ENCODE measurements at regions not wholly inside any gene's neighbourhood (a gene's known extent, or its start where the extent isn't known, plus 50 kb on each side); places are given as distances from the start of the nearest gene placed in this dataset.

DNA sequence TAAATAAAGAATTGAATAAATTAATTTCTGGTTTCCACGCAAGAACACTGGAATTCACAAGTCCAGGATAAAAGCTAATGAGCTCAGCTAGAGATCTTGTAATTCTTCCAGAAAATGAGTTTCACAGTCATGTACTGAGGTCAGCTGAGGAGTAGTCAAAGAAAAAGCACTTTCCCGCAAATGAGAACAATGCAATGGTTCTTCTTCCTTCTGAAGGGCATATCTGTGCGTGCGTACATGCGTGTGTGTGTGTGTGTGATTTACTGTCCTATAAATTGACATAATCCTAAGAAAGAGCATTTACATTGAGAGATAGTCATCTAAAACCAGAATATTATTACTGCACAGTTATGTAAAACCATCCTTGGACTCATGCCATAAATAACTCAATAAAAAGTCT lies 968.9 kb upstream of the EYS start (continued):
- TF ChIP-seq, protein P1, sequence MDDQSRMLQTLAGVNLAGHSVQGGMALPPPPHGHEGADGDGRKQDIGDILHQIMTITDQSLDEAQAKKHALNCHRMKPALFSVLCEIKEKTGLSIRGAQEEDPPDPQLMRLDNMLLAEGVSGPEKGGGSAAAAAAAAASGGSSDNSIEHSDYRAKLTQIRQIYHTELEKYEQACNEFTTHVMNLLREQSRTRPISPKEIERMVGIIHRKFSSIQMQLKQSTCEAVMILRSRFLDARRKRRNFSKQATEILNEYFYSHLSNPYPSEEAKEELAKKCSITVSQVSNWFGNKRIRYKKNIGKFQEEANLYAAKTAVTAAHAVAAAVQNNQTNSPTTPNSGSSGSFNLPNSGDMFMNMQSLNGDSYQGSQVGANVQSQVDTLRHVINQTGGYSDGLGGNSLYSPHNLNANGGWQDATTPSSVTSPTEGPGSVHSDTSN (IDR thresholded peaks at IDR 0.05; ENCODE audit: insufficient replicate concordance, low read depth, low read length), result no peak
- TF ChIP-seq CREB1 (IDR thresholded peaks at IDR 0.05; ENCODE audit: low read depth), result no peak
- no peak for TF ChIP-seq IRF4 (IDR thresholded peaks at IDR 0.05; ENCODE audit: low read depth, low read length)
- TF ChIP-seq POLR2AphosphoS2 (IDR thresholded peaks at IDR 0.05; ENCODE audit: low read depth, low read length), result no peak
- TF ChIP-seq IKZF2 (IDR thresholded peaks at IDR 0.05), result no peak
- TF ChIP-seq NFIC (IDR thresholded peaks at IDR 0.05; ENCODE audit: low read depth, low read length), result no peak
- no peak for TF ChIP-seq JUNB (IDR thresholded peaks at IDR 0.05)

DNA sequence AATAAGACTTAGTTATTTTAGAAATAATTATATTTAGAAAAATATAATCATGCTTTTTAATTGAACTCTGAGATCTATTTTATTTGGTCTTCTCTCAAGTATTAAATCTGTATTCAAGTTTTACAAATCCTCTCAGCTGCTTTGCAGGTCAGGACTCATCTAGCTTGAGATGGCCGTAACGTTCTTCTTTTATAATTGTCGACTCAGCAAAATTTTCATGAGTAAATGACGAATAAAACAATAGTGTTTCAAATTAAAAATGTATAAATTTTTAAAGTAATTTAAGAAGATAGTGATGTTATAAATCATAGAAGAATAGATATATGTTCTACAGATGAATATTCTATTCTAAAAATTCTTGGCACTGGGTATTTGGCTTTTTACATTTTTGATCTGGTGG lies 957.1 kb upstream of the EYS start:
- no peak overlapping the region for H3K27ac ChIP-seq (ENCODE audit: control insufficient read depth, insufficient read depth)
- H4K20me1 ChIP-seq (ENCODE audit: control insufficient read depth, insufficient read depth), result no peaks in the 10 kb centered on the region
- no peak overlapping the region for H2AFZ ChIP-seq (ENCODE audit: control insufficient read depth, low read depth, low read length)
- H3K4me3 ChIP-seq, result no peak overlapping the region
- H3K27me3 ChIP-seq (replicated peaks in 1 of 2; ENCODE audit: control insufficient read depth in 2 of 2, insufficient read depth in 2 of 2, low read length in 1 of 2), result no peaks in the 10 kb centered on the region
- ChIA-PET POLR2A (no interaction called here), RAD21 (ENCODE audit: unreplicated experiment) (no interaction called here), SMC1A (ENCODE audit: uncharacterized antibody, unreplicated experiment) (no interaction called here), CTCF (no interaction called here)
- no peak for FAIRE-seq
- H3K36me3 ChIP-seq (ENCODE audit: control insufficient read depth in 2 of 2, insufficient read depth in 2 of 2, low read length in 1 of 2), result no peaks in the 10 kb centered on the region
- in situ Hi-C loops (cut with MboI) (no loop called here), intact Hi-C loops (cut with micrococcal nuclease; ENCODE audit: unreplicated experiment) (no loop called here)
- no peaks in the 10 kb centered on the region for H3K79me2 ChIP-seq (ENCODE audit: control insufficient read depth, insufficient read depth, low read length)
- H3K9ac ChIP-seq (ENCODE audit: control insufficient read depth, insufficient read depth, low read length), result no peak overlapping the region
- no peak overlapping the region for H3K4me2 ChIP-seq (ENCODE audit: control insufficient read depth, insufficient read depth)
- WGBS (ENCODE audit: insufficient coverage, insufficient replicate concordance, low lambda C conversion rate, missing lambda C conversion rate), result 83% methylated on average over 4 of the region's 4 CpGs
- no peaks in the 10 kb centered on the region for H3K9me3 ChIP-seq (replicated peaks; ENCODE audit: control insufficient read depth, insufficient read depth, low read length)
- DNase-seq (ENCODE audit: low read depth, low spot score), result no peak
- ATAC-seq, result no peak
- BruUV-seq (replicated peaks), result no TSS peak
- H3K4me1 ChIP-seq (ENCODE audit: control insufficient read depth, insufficient read depth, low read length), result no peaks in the 10 kb centered on the region
- no peak for TF ChIP-seq CBX3 (IDR thresholded peaks at IDR 0.05; ENCODE audit: borderline replicate concordance, low read depth)
- no peak for TF ChIP-seq CREM (IDR thresholded peaks at IDR 0.05; ENCODE audit: low read depth)
- TF ChIP-seq POLR2AphosphoS5 (IDR thresholded peaks at IDR 0.05; ENCODE audit: low read length), result no peak
- TF ChIP-seq KLF5 (IDR thresholded peaks at IDR 0.05; ENCODE audit: partially characterized antibody), result no peak
- no peak for TF ChIP-seq ATF7 (IDR thresholded peaks at IDR 0.05; ENCODE audit: low read depth)
- TF ChIP-seq, protein P1 (IDR thresholded peaks at IDR 0.05; ENCODE audit: insufficient replicate concordance, low read depth, low read length), result no peak
- TF ChIP-seq SRF (IDR thresholded peaks at IDR 0.05; ENCODE audit: low read depth in 2 of 2, low read length in 2 of 2), result no peak
- TF ChIP-seq BRCA1 (IDR thresholded peaks at IDR 0.05; ENCODE audit: low read depth, low read length), result no peak
- TF ChIP-seq, protein P2, sequence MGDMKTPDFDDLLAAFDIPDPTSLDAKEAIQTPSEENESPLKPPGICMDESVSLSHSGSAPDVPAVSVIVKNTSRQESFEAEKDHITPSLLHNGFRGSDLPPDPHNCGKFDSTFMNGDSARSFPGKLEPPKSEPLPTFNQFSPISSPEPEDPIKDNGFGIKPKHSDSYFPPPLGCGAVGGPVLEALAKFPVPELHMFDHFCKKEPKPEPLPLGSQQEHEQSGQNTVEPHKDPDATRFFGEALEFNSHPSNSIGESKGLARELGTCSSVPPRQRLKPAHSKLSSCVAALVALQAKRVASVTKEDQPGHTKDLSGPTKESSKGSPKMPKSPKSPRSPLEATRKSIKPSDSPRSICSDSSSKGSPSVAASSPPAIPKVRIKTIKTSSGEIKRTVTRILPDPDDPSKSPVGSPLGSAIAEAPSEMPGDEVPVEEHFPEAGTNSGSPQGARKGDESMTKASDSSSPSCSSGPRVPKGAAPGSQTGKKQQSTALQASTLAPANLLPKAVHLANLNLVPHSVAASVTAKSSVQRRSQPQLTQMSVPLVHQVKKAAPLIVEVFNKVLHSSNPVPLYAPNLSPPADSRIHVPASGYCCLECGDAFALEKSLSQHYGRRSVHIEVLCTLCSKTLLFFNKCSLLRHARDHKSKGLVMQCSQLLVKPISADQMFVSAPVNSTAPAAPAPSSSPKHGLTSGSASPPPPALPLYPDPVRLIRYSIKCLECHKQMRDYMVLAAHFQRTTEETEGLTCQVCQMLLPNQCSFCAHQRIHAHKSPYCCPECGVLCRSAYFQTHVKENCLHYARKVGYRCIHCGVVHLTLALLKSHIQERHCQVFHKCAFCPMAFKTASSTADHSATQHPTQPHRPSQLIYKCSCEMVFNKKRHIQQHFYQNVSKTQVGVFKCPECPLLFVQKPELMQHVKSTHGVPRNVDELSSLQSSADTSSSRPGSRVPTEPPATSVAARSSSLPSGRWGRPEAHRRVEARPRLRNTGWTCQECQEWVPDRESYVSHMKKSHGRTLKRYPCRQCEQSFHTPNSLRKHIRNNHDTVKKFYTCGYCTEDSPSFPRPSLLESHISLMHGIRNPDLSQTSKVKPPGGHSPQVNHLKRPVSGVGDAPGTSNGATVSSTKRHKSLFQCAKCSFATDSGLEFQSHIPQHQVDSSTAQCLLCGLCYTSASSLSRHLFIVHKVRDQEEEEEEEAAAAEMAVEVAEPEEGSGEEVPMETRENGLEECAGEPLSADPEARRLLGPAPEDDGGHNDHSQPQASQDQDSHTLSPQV (IDR thresholded peaks at IDR 0.05), result no peak
- TF ChIP-seq HDGF (IDR thresholded peaks at IDR 0.05), result no peak
- TF ChIP-seq SMARCA5 (IDR thresholded peaks at IDR 0.05), result no peak
- TF ChIP-seq KAT2A (conservative IDR thresholded peaks at IDR 0.05; ENCODE audit: control insufficient read depth, low read depth, low read length), result no peak
- TF ChIP-seq, protein P3, sequence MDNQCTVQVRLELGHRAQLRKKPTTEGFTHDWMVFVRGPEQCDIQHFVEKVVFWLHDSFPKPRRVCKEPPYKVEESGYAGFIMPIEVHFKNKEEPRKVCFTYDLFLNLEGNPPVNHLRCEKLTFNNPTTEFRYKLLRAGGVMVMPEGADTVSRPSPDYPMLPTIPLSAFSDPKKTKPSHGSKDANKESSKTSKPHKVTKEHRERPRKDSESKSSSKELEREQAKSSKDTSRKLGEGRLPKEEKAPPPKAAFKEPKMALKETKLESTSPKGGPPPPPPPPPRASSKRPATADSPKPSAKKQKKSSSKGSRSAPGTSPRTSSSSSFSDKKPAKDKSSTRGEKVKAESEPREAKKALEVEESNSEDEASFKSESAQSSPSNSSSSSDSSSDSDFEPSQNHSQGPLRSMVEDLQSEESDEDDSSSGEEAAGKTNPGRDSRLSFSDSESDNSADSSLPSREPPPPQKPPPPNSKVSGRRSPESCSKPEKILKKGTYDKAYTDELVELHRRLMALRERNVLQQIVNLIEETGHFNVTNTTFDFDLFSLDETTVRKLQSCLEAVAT (IDR thresholded peaks at IDR 0.05), result no peak
